Natural killer cell (primary cell): ENCODE measurements at regions not wholly inside any gene's neighbourhood (a gene's known extent, or its start where the extent isn't known, plus 50 kb on each side); places are given as distances from the start of the nearest gene placed in this dataset.

Source experiments
- ATAC-seq, 3 donors: fragments of 150-1000 bp in 2 of 3; fragments of 200-7000 bp in 1 of 3; cut with Tn5 transposase; 1 replicate in 1 of 3; 2 replicates in 2 of 3; pipeline ENCODE4 v1.10.0; 2021; ENCODE audit warnings: mild to moderate bottlenecking in 2 of 3, moderate library complexity in 2 of 3
- DNase-seq, 2 donors: peaks; one replicate each; pipeline versions ENCODE4 v3.0.0 to v3.0.0-alpha.2; 2013 to 2021; ENCODE audit warnings: mixed read lengths in 1 of 2
- H3K27ac ChIP-seq: one replicate; pipeline ENCODE4 v1.5.1; 2013; ENCODE audit warnings: mild to moderate bottlenecking, low read length
- H3K27me3 ChIP-seq: one replicate; pipeline ENCODE4 v1.6.1; 2013; ENCODE audit warnings: low read length; ENCODE audit not compliant: control insufficient read depth, insufficient read depth
- H3K36me3 ChIP-seq: one replicate; pipeline ENCODE4 v1.6.1; 2013; ENCODE audit warnings: low read length; ENCODE audit not compliant: control insufficient read depth, insufficient read depth
- H3K4me1 ChIP-seq: one replicate; pipeline ENCODE4 v1.6.1; 2013; ENCODE audit warnings: low read length; ENCODE audit not compliant: control insufficient read depth, insufficient read depth
- H3K4me3 ChIP-seq: one replicate; pipeline ENCODE4 v1.5.1; 2013; ENCODE audit warnings: low read length
- H3K9me3 ChIP-seq: one replicate; pipeline ENCODE4 v1.6.1; 2013; ENCODE audit warnings: low read length; ENCODE audit not compliant: control insufficient read depth, insufficient read depth
- H3K27ac Mint-ChIP-seq, 2 donors: one replicate each; pipeline ENCODE4 v1.8.0; 2022; ENCODE audit warnings: mild to moderate bottlenecking in 2 of 2, mixed read lengths in 2 of 2, moderate library complexity in 1 of 2
- H3K27me3 Mint-ChIP-seq, 2 donors: one replicate each; pipeline ENCODE4 v1.8.0; 2022; ENCODE audit warnings: low read depth in 2 of 2, mixed read lengths in 2 of 2
- H3K36me3 Mint-ChIP-seq: one replicate; pipeline ENCODE4 v1.8.0; 2022; ENCODE audit warnings: mixed read lengths
- H3K4me1 Mint-ChIP-seq, 2 donors: one replicate each; pipeline ENCODE4 v1.8.0; 2022; ENCODE audit warnings: mixed read lengths in 2 of 2
- H3K4me3 Mint-ChIP-seq: one replicate; pipeline ENCODE4 v1.8.0; 2022; ENCODE audit warnings: mild to moderate bottlenecking, moderate library complexity, mixed read lengths
- H3K9me3 Mint-ChIP-seq, 2 donors: one replicate each; pipeline ENCODE4 v1.8.0; 2022; ENCODE audit warnings: mixed read lengths in 2 of 2
- WGBS: methylation state at CpG from one replicate; pipeline ENCODE4 v1.1.7; 2013; ENCODE audit warnings: missing lambda C conversion rate; ENCODE audit not compliant: insufficient coverage; 5-methylcytosine and 5-hydroxymethylcytosine counted together
- intact Hi-C: fragments of 100-400 bp; cut with micrococcal nuclease; formaldehyde crosslinking; loops from one replicate; pipeline ENCODE4 v1.14.2; 2022
- TF ChIP-seq, protein P1 (sequence below): fragments of 200-600 bp; IDR thresholded peaks from one replicate; pipeline ENCODE4 v1.8.0; 2022; ENCODE audit warnings: antibody characterized with exemption

DNA sequence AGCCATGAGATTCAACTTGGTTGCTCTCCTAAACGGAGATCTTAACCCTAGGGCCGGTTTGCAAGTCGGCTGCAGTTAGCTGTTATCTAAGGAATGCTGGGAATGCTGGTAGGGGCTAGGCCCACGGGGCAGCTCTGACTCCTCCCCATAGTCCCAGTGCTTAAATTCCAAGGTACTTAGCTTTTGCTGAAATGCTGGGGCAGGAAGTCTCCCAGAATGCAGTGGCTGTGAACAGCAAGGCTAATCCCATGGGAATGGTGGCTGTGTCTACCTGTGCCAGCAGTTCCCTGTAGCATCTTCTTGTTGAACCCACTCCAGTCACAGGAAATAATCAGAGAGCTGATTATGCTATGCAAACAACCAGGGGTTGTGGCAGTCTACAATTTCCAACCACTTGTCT is 102.5 kb upstream of the TJP1 start:
- DNase-seq, result no peak
- intact Hi-C loops, result no loop called here
- Mint-ChIP-seq H3K27ac (no peak overlapping the region), H3K27me3 (peaks cover 17 to 68% of the 10 kb centered on the region in 2 donors), H3K9me3 (no peaks in the 10 kb centered on the region), H3K4me1 (no peaks in the 10 kb centered on the region), H3K4me3 (no peak overlapping the region), H3K36me3 (no peaks in the 10 kb centered on the region)
- H3K9me3 ChIP-seq, result no peaks in the 10 kb centered on the region
- no peaks in the 10 kb centered on the region for H3K36me3 ChIP-seq
- H3K27ac ChIP-seq, result no peak overlapping the region
- TF ChIP-seq, protein P1, sequence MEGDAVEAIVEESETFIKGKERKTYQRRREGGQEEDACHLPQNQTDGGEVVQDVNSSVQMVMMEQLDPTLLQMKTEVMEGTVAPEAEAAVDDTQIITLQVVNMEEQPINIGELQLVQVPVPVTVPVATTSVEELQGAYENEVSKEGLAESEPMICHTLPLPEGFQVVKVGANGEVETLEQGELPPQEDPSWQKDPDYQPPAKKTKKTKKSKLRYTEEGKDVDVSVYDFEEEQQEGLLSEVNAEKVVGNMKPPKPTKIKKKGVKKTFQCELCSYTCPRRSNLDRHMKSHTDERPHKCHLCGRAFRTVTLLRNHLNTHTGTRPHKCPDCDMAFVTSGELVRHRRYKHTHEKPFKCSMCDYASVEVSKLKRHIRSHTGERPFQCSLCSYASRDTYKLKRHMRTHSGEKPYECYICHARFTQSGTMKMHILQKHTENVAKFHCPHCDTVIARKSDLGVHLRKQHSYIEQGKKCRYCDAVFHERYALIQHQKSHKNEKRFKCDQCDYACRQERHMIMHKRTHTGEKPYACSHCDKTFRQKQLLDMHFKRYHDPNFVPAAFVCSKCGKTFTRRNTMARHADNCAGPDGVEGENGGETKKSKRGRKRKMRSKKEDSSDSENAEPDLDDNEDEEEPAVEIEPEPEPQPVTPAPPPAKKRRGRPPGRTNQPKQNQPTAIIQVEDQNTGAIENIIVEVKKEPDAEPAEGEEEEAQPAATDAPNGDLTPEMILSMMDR, result no peak
- no peak for ATAC-seq
- H3K4me1 ChIP-seq, result no peaks in the 10 kb centered on the region
- WGBS, result 52% methylated on average over 4 of the region's 4 CpGs
- no peak overlapping the region for H3K4me3 ChIP-seq
- no peaks in the 10 kb centered on the region for H3K27me3 ChIP-seq

DNA sequence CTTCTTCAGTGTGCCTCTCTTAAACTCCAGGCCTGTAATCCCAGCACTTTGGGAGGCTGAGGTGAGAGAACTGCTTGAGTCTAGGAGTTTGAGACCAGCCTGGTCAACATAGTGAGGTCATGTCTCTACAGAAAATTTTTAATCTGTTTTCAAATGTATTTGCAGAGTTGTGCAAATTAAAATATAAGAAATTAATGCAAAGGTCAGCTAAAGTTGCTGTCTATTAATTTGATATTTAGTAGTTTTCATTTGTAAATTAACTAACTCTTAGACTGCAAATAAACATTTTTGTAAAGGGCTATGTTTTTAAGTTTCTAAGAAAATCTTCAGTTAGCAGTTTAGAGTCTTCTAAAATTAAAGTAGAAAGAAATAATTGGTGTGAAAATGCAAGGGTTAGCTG is 99.9 kb upstream of the TJP1 start:
- Mint-ChIP-seq H3K27me3 (peaks cover 17 to 77% of the 10 kb centered on the region in 2 donors), H3K27ac (no peak overlapping the region)
- no peak for ATAC-seq

GRCh38 chr15:29921130-29921601 is 98.9 kb upstream of the TJP1 start:
- WGBS, result 51% methylated on average over 6 of the region's 6 CpGs
- H3K4me1 Mint-ChIP-seq, result no peaks in the 10 kb centered on the region
- no peak for DNase-seq
- Histone ChIP-seq H3K27me3 (no peaks in the 10 kb centered on the region), H3K9me3 (no peaks in the 10 kb centered on the region), H3K4me1 (no peaks in the 10 kb centered on the region), H3K36me3 (no peaks in the 10 kb centered on the region), H3K4me3 (no peak overlapping the region), H3K27ac (no peak overlapping the region)
- TF ChIP-seq, protein P1, result no peak
- H3K27me3 Mint-ChIP-seq, result peaks cover 12 to 73% of the 10 kb centered on the region in 2 donors
- H3K9me3 Mint-ChIP-seq, result no peaks in the 10 kb centered on the region
- intact Hi-C loops, result no loop called here
- no peak overlapping the region for H3K27ac Mint-ChIP-seq
- ATAC-seq, result no peak
- no peaks in the 10 kb centered on the region for H3K36me3 Mint-ChIP-seq
- no peak overlapping the region for H3K4me3 Mint-ChIP-seq

More for the DNA sequence above, 99.9 kb upstream of the TJP1 start:
- no peak overlapping the region for H3K27ac ChIP-seq
- intact Hi-C loops, result no loop called here
- no peaks in the 10 kb centered on the region for H3K9me3 ChIP-seq
- DNase-seq, result no peak
- H3K36me3 ChIP-seq, result no peaks in the 10 kb centered on the region
- H3K4me1 Mint-ChIP-seq, result no peaks in the 10 kb centered on the region
- no peaks in the 10 kb centered on the region for H3K36me3 Mint-ChIP-seq
- TF ChIP-seq, protein P1, result no peak
- H3K4me3 Mint-ChIP-seq, result no peak overlapping the region
- no peaks in the 10 kb centered on the region for H3K9me3 Mint-ChIP-seq
- H3K27me3 ChIP-seq, result no peaks in the 10 kb centered on the region
- no peak overlapping the region for H3K4me3 ChIP-seq
- H3K4me1 ChIP-seq, result no peaks in the 10 kb centered on the region

DNA sequence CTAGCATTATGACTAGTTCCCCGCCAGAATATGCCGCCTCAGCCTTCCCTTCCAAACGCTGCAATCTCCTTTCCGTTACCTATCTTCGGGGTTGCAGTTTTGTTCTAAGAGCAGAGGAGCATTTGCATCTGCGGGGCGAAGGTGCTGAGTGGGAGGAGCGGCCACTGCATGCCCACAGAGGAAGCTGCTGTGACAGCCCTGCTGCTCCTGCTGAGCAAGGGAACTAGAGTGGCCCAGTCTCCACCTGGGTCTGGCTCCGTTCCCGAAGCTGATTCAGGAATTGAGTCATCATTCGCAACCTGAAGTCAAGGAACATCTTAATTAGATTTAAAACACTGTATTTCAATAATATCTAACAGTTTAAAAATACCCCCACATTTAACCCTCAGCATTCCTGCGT is 98.2 kb upstream of the TJP1 start:
- intact Hi-C loops, result no loop called here
- peaks cover 12 to 67% of the 10 kb centered on the region in 2 donors for H3K27me3 Mint-ChIP-seq

More for the DNA sequence above, 98.2 kb upstream of the TJP1 start:
- H3K4me3 Mint-ChIP-seq, result no peak overlapping the region
- no peaks in the 10 kb centered on the region for H3K9me3 Mint-ChIP-seq
- no peak for ATAC-seq
- H3K4me3 ChIP-seq, result no peak overlapping the region
- no peaks in the 10 kb centered on the region for H3K36me3 Mint-ChIP-seq
- H3K9me3 ChIP-seq, result no peaks in the 10 kb centered on the region
- no peak overlapping the region for H3K27ac ChIP-seq
- H3K27ac Mint-ChIP-seq, result no peak overlapping the region
- H3K36me3 ChIP-seq, result no peaks in the 10 kb centered on the region
- no peaks in the 10 kb centered on the region for H3K4me1 Mint-ChIP-seq
- TF ChIP-seq, protein P1, result no peak
- 60% methylated on average over 12 of the region's 12 CpGs for WGBS
- no peak for DNase-seq
- H3K27me3 ChIP-seq, result no peaks in the 10 kb centered on the region
- no peaks in the 10 kb centered on the region for H3K4me1 ChIP-seq
